HEK293 (cell line): ENCODE measurements at regions not wholly inside any gene's neighbourhood (a gene's known extent, or its start where the extent isn't known, plus 50 kb on each side); places are given as distances from the start of the nearest gene placed in this dataset.

Experiments used
- CTCF ChIA-PET: fragments of 350-600 bp; formaldehyde crosslinking; extraction: SDS; loops from one replicate; lab custom pipeline; 2021; ENCODE audit warnings: antibody characterized with exemption; lab: Yijun Ruan, JAX
- POLR2A ChIA-PET: fragments of 300-600 bp; formaldehyde crosslinking; extraction: SDS; loops from one replicate; lab custom pipeline; 2020; ENCODE audit warnings: antibody characterized with exemption, inconsistent platforms; lab: Yijun Ruan, JAX
- H3K27ac ChIP-seq: fragments of 200-500 bp; sonication (Bioruptor generic); 2 replicates; pipeline ENCODE4 v1.5.1; 2014; ENCODE audit warnings: low read depth, low read length, control low read depth, inconsistent platforms; ENCODE audit errors: extremely low read depth
- H3K36me3 ChIP-seq, 2 experiments: fragments of 200-500 bp in 1 of 2; sonication (Bioruptor generic) in 1 of 2; 1 replicate in 1 of 2; 2 replicates in 1 of 2; pipeline ENCODE4 v1.5.1; 2014 to 2017; ENCODE audit warnings: inconsistent platforms in 2 of 2, low read length in 2 of 2; ENCODE audit not compliant: control insufficient read depth in 2 of 2, insufficient read depth in 1 of 2
- H3K4me1 ChIP-seq: fragments of 200-500 bp; sonication (Bioruptor generic); 2 replicates; pipeline ENCODE4 v1.5.1; 2014; ENCODE audit warnings: mild to moderate bottlenecking, low read length, inconsistent platforms; ENCODE audit not compliant: control insufficient read depth, insufficient read depth
- H3K4me3 ChIP-seq: 2 replicates; pipeline ENCODE4 v1.5.1; 2011; ENCODE audit warnings: low read depth, mild to moderate bottlenecking, control low read depth, low read length, moderate library complexity
- H3K9me3 ChIP-seq: fragments of 200-500 bp; sonication (Bioruptor generic); 2 replicates; pipeline ENCODE4 v1.5.1; 2014; ENCODE audit warnings: low read depth, low read length, inconsistent platforms; ENCODE audit not compliant: control insufficient read depth, insufficient read depth
- FEZF1 ChIP-seq: fragments of 450-650 bp; formaldehyde crosslinking; IDR thresholded peaks from 2 replicates; pipeline ENCODE4 v1.5.1; 2016; ENCODE audit warnings: missing biosample characterization, missing genetic modification characterization
- IKZF3 ChIP-seq: fragments of 450-650 bp; IDR thresholded peaks from 2 replicates; pipeline ENCODE4 v1.5.0; 2018; ENCODE audit warnings: missing biosample characterization, mild to moderate bottlenecking, missing genetic modification characterization, moderate library complexity
- KLF10 ChIP-seq: fragments of 450-650 bp; IDR thresholded peaks from 2 replicates; pipeline ENCODE4 v1.5.1; 2018; ENCODE audit warnings: missing biosample characterization, mild to moderate bottlenecking, missing genetic modification characterization
- PRDM10 ChIP-seq: fragments of 450-650 bp; formaldehyde crosslinking; IDR thresholded peaks from 2 replicates; pipeline ENCODE4 v1.5.1; 2016; ENCODE audit warnings: missing biosample characterization, missing genetic modification characterization
- PRDM2 ChIP-seq: fragments of 450-650 bp; formaldehyde crosslinking; IDR thresholded peaks from 2 replicates; pipeline ENCODE4 v1.5.1; 2016; ENCODE audit warnings: missing biosample characterization, missing genetic modification characterization, borderline replicate concordance
- SCRT2 ChIP-seq: fragments of 450-650 bp; formaldehyde crosslinking; IDR thresholded peaks from 2 replicates; pipeline ENCODE4 v1.5.1; 2016; ENCODE audit warnings: missing biosample characterization, missing genetic modification characterization
- ZFP37 ChIP-seq: fragments of 450-650 bp; formaldehyde crosslinking; IDR thresholded peaks from 2 replicates; pipeline ENCODE4 v1.5.1; 2016; ENCODE audit warnings: missing biosample characterization, missing genetic modification characterization
- ZIC2 ChIP-seq: fragments of 450-650 bp; formaldehyde crosslinking; IDR thresholded peaks from 2 replicates; pipeline ENCODE4 v1.5.1; 2016; ENCODE audit warnings: missing biosample characterization, missing genetic modification characterization
- ZNF362 ChIP-seq: fragments of 450-650 bp; formaldehyde crosslinking; IDR thresholded peaks from 2 replicates; pipeline ENCODE4 v1.5.1; 2016; ENCODE audit warnings: missing biosample characterization, missing genetic modification characterization
- ZNF366 ChIP-seq: fragments of 450-650 bp; formaldehyde crosslinking; conservative IDR thresholded peaks from 2 replicates; pipeline ENCODE4 v1.5.1; 2016; ENCODE audit warnings: missing biosample characterization, missing genetic modification characterization
- ZNF548 ChIP-seq: fragments of 450-650 bp; formaldehyde crosslinking; IDR thresholded peaks from 2 replicates; pipeline ENCODE4 v1.5.1; 2016; ENCODE audit warnings: missing biosample characterization, missing genetic modification characterization
- ZNF561 ChIP-seq: fragments of 450-650 bp; IDR thresholded peaks from 2 replicates; pipeline ENCODE4 v1.5.1; 2018; ENCODE audit warnings: missing biosample characterization, missing genetic modification characterization, borderline replicate concordance
- ZNF626 ChIP-seq: fragments of 450-650 bp; sonication (Bioruptor Pico); formaldehyde crosslinking; IDR thresholded peaks from 2 replicates; pipeline ENCODE4 v1.5.1; 2018; ENCODE audit warnings: missing biosample characterization, missing genetic modification characterization, inconsistent platforms
- ZNF639 ChIP-seq: fragments of 450-650 bp; formaldehyde crosslinking; IDR thresholded peaks from 2 replicates; pipeline ENCODE4 v1.5.1; 2016; ENCODE audit warnings: missing biosample characterization, missing genetic modification characterization
- ZNF830 ChIP-seq: fragments of 450-650 bp; IDR thresholded peaks from 2 replicates; pipeline ENCODE4 v1.5.0; 2018; ENCODE audit warnings: missing biosample characterization, missing genetic modification characterization, low read depth, mild to moderate bottlenecking, moderate library complexity
- ZNF843 ChIP-seq: fragments of 450-650 bp; formaldehyde crosslinking; IDR thresholded peaks from 2 replicates; pipeline ENCODE4 v1.5.1; 2016; ENCODE audit warnings: missing biosample characterization, missing genetic modification characterization
- ZSCAN30 ChIP-seq: fragments of 450-650 bp; IDR thresholded peaks from 2 replicates; pipeline ENCODE4 v1.5.1; 2018; ENCODE audit warnings: missing biosample characterization, mild to moderate bottlenecking, missing genetic modification characterization, moderate library complexity
- ZSCAN5A ChIP-seq: fragments of 450-650 bp; formaldehyde crosslinking; IDR thresholded peaks from 2 replicates; pipeline ENCODE4 v1.5.1; 2016; ENCODE audit warnings: missing biosample characterization, missing genetic modification characterization

- ChIA-PET POLR2A (no interaction called here), CTCF (interaction anchor here (1.1 to 2.1 kb wide), 3 partner anchors 9 to 109 kb away, joined by 4 to 7 read pairs (median 4); no protein-coding TSS in a partner anchor)
- no peaks in the 10 kb centered on the region for H3K36me3 ChIP-seq
- no peak for TF ChIP-seq ZSCAN30
- no peak for TF ChIP-seq FEZF1 (tag by site-specific recombination)
- TF ChIP-seq ZNF548 (tag by site-specific recombination): no peak
- TF ChIP-seq SCRT2 (tag by site-specific recombination): no peak
- TF ChIP-seq KLF10: no peak
- no peak for TF ChIP-seq ZNF561
- TF ChIP-seq ZNF639 (tag by site-specific recombination): no peak
- no peak for TF ChIP-seq ZNF362 (tag by site-specific recombination)
- TF ChIP-seq ZFP37 (tag by site-specific recombination): no peak
- no peak for TF ChIP-seq ZNF830 (tag by site-specific recombination)
- TF ChIP-seq PRDM2 (tag by site-specific recombination): no peak
- no peak for TF ChIP-seq ZSCAN5A (tag by site-specific recombination)
- no peak for TF ChIP-seq ZNF626
- no peak for TF ChIP-seq PRDM10 (tag by site-specific recombination)
- TF ChIP-seq ZNF366 (tag by site-specific recombination): no peak
- no peak for TF ChIP-seq ZNF843 (tag by site-specific recombination)
- no peak for TF ChIP-seq ZIC2
- TF ChIP-seq IKZF3 (tag by site-specific recombination): no peak
- H3K4me1 ChIP-seq: no peaks in the 10 kb centered on the region
- no peak overlapping the region for H3K4me3 ChIP-seq
- no peaks in the 10 kb centered on the region for H3K9me3 ChIP-seq
- H3K27ac ChIP-seq: no peak overlapping the region
Measured at GRCh38 chr3:127375151-127375930, 87.5 kb upstream of the PRR20G start.
